Fibroblast of the aortic adventitia (primary cell): ENCODE measurements at regions not wholly inside any gene's neighbourhood (a gene's known extent, or its start where the extent isn't known, plus 50 kb on each side); places are given as distances from the start of the nearest gene placed in this dataset.
A peak's percentile ranks its signal among the peaks of the same experiment; 100 is the strongest.
"Not testable (repeated sequence)": the region's sequence is repeated elsewhere in the genome, so short reads cannot be mapped to it uniquely, and the experiment has no call there.

Source experiments
- DNase-seq: peaks from one replicate; pipeline ENCODE4 v3.0.0-alpha.2; 2010; ENCODE audit warnings: low read depth
- H3K4me3 ChIP-seq: 2 replicates; pipeline ENCODE4 v1.5.1; 2011; ENCODE audit warnings: low read depth, mild to moderate bottlenecking, control low read depth, low read length, moderate library complexity
- CTCF ChIP-seq: IDR thresholded peaks from 2 replicates; pipeline ENCODE4 v1.5.1; 2011; ENCODE audit warnings: mild to moderate bottlenecking, low read length, control low read depth, inconsistent platforms; ENCODE audit not compliant: insufficient read depth

- no peak overlapping the region for H3K4me3 ChIP-seq
- TF ChIP-seq CTCF = no peak
- no peak for DNase-seq
These were observed 912.5 kb upstream of the CRIM1 start for GRCh38 chr2:35443087-35443486.

GRCh38 chr2:35441575-35441974 is 914.0 kb upstream of the CRIM1 start:
- DNase-seq, H3K4me3 ChIP-seq: not testable (repeated sequence)

- DNase-seq = not testable (repeated sequence)
These were observed 915.3 kb upstream of the CRIM1 start for GRCh38 chr2:35440308-35440707.

GRCh38 chr2:35436893-35437292 is 918.7 kb upstream of the CRIM1 start:
- not testable (repeated sequence) for DNase-seq, H3K4me3 ChIP-seq

More at GRCh38 chr2:35440308-35440707, 915.3 kb upstream of the CRIM1 start:
- not testable (repeated sequence) for H3K4me3 ChIP-seq

GRCh38 chr2:35428548-35428947 is 927.0 kb upstream of the CRIM1 start:
- no peak for DNase-seq
- TF ChIP-seq CTCF = peak; percentile 8
- no peak overlapping the region for H3K4me3 ChIP-seq

- no peak for DNase-seq
- no peak for TF ChIP-seq CTCF
- H3K4me3 ChIP-seq = no peak overlapping the region
These were observed 934.1 kb upstream of the CRIM1 start for GRCh38 chr2:35421485-35421884.

GRCh38 chr2:35417293-35417692 is 938.3 kb upstream of the CRIM1 start:
- DNase-seq = no peak
- no peak for TF ChIP-seq CTCF
- no peak overlapping the region for H3K4me3 ChIP-seq

GRCh38 chr2:35416391-35417140 is 939.0 kb upstream of the CRIM1 start:
- TF ChIP-seq CTCF = no peak
- no peak overlapping the region for H3K4me3 ChIP-seq
- DNase-seq = no peak
